ENCODE measurements at regions not wholly inside any gene's neighbourhood (a gene's known extent, or its start where the extent isn't known, plus 50 kb on each side); places are given as distances from the start of the nearest gene placed in this dataset.

DNA sequence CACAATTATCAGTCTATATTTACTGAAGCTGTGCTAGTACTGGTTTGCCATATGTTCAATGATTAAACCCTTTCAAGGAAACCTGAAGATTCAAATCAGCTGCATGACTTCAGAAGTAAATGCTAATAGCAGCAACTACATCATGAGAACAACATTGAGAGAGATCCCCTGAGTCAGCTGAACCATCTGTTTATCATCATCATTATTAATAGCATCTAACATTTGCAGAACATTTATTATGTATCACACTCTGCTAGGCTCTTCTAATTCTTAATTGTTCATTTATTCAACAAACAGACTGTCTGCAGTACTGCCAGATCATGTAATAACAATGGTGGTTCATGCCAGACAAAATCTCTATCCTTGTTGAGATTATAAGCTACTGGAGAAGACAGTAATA, 157.4 kb downstream of the KLHL28 start:
- Histone ChIP-seq H2AK9ac (replicated peaks; ENCODE audit: low read depth, low read length, poor library complexity) (no peak overlapping the region), H3K14ac (replicated peaks; ENCODE audit: low read depth, low read length) (no peak overlapping the region), H3K79me1 (ENCODE audit: low read depth in 1 of 2, low read length in 2 of 2) (no peaks in the 10 kb centered on the region), H2BK5ac (ENCODE audit: low read depth, low read length, poor library complexity, severe bottlenecking) (no peak overlapping the region), H3K27me3 (ENCODE audit: control insufficient read depth, insufficient read depth, low read length) (no peaks in the 10 kb centered on the region), H4K91ac (ENCODE audit: insufficient read depth, low read depth, low read length) (no peak overlapping the region), H4K5ac (ENCODE audit: low read depth, low read length) (no peak overlapping the region), H2BK20ac (ENCODE audit: low read depth, low read length) (no peak overlapping the region), H2AK5ac (ENCODE audit: low read depth, low read length) (no peak overlapping the region), H3K4me3 (ENCODE audit: insufficient read depth, low read depth, low read length) (no peak overlapping the region), H3K36me3 (ENCODE audit: control insufficient read depth, insufficient read depth, low read length) (no peaks in the 10 kb centered on the region), H2BK120ac (ENCODE audit: low read depth, low read length) (no peak overlapping the region), H4K8ac (ENCODE audit: low read depth in 2 of 2, low read length in 2 of 2) (no peak overlapping the region), H3K23ac (ENCODE audit: low read depth, low read length) (no peak overlapping the region), H4K20me1 (ENCODE audit: insufficient read depth, low read length) (no peaks in the 10 kb centered on the region), H3K18ac (ENCODE audit: low read depth, low read length) (no peak overlapping the region), H3K27ac (ENCODE audit: insufficient read depth, low read length) (no peak overlapping the region), H3K4me2 (ENCODE audit: low read depth, low read length) (no peak overlapping the region), H2BK15ac (ENCODE audit: low read depth, low read length) (no peak overlapping the region), H3K4ac (ENCODE audit: low read depth, low read length) (no peak overlapping the region), H2AFZ (replicated peaks; ENCODE audit: low read length, poor library complexity) (no peak overlapping the region), H3K9me1 (ENCODE audit: insufficient read depth, low read length) (no peaks in the 10 kb centered on the region), H3K9ac (ENCODE audit: low read depth, low read length) (no peak overlapping the region), H3K9me3 (ENCODE audit: control insufficient read depth, insufficient read depth, low read length) (no peaks in the 10 kb centered on the region), H3K56ac (ENCODE audit: extremely low read depth, insufficient read depth, low read length) (no peak overlapping the region), H3K4me1 (ENCODE audit: control insufficient read depth, insufficient read depth, low read length) (no peaks in the 10 kb centered on the region)
- CTCF ChIA-PET = interaction anchor here (0.6 to 1.6 kb wide), 2 partner anchors 14 to 1769 kb away, joined by 4 to 5 read pairs; no protein-coding TSS in a partner anchor
- TF ChIP-seq MXI1 (IDR thresholded peaks at IDR 0.05; ENCODE audit: borderline replicate concordance, low read depth, low read length) = no peak
- TF ChIP-seq MAZ (IDR thresholded peaks at IDR 0.05; ENCODE audit: borderline replicate concordance, low read depth, low read length) = no peak
- TF ChIP-seq, protein P1, sequence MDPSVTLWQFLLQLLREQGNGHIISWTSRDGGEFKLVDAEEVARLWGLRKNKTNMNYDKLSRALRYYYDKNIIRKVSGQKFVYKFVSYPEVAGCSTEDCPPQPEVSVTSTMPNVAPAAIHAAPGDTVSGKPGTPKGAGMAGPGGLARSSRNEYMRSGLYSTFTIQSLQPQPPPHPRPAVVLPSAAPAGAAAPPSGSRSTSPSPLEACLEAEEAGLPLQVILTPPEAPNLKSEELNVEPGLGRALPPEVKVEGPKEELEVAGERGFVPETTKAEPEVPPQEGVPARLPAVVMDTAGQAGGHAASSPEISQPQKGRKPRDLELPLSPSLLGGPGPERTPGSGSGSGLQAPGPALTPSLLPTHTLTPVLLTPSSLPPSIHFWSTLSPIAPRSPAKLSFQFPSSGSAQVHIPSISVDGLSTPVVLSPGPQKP (IDR thresholded peaks at IDR 0.05; ENCODE audit: borderline replicate concordance, low read depth, low read length) = no peak
- dilution Hi-C loops (cut with HindIII; ENCODE audit: low sequenced_read_pairs, unreplicated experiment) (no loop called here), in situ Hi-C loops (cut with MboI; ENCODE audit: low sequenced_read_pairs) (no loop called here), intact Hi-C loops (cut with micrococcal nuclease) (no loop called here)
- POLR2A ChIA-PET (ENCODE audit: unreplicated experiment) = no interaction called here
- DNase-seq (no peak), ATAC-seq (ENCODE audit: low read depth) (no peak)
- no TSS peak for BruUV-seq (replicated peaks)

Data from IMR-90 (cell line).